ENCODE measurements at regions not wholly inside any gene's neighbourhood (a gene's known extent, or its start where the extent isn't known, plus 50 kb on each side); places are given as distances from the start of the nearest gene placed in this dataset.

DNA sequence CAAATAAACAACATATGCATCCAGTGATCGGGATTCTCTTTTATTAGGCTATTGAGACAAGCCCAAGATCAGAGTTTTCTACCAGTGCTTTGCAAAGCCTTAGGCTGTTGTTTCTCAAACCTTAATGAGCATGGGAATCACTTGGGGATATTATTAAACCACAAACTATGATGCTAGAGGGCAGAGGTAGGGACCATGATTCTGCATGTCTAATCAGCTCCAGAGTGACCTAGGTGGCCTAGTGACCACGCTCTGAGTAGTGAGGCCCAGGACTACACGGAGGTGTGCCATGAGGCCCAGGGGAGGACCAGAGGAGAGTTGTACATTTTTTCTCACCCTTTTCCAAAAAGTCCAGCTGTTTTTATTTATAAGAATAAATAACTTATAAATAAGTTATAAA is 298.5 kb upstream of the TLE4 start:
- TF ChIP-seq, protein P1, sequence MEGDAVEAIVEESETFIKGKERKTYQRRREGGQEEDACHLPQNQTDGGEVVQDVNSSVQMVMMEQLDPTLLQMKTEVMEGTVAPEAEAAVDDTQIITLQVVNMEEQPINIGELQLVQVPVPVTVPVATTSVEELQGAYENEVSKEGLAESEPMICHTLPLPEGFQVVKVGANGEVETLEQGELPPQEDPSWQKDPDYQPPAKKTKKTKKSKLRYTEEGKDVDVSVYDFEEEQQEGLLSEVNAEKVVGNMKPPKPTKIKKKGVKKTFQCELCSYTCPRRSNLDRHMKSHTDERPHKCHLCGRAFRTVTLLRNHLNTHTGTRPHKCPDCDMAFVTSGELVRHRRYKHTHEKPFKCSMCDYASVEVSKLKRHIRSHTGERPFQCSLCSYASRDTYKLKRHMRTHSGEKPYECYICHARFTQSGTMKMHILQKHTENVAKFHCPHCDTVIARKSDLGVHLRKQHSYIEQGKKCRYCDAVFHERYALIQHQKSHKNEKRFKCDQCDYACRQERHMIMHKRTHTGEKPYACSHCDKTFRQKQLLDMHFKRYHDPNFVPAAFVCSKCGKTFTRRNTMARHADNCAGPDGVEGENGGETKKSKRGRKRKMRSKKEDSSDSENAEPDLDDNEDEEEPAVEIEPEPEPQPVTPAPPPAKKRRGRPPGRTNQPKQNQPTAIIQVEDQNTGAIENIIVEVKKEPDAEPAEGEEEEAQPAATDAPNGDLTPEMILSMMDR (IDR thresholded peaks at IDR 0.05): no peak
- TF ChIP-seq MAX (IDR thresholded peaks at IDR 0.05): no peak
